Prostate gland (tissue), 2 donors: ENCODE measurements at regions not wholly inside any gene's neighbourhood (a gene's known extent, or its start where the extent isn't known, plus 50 kb on each side); places are given as distances from the start of the nearest gene placed in this dataset.

ENCODE experiments used
- DNase-seq: peaks from one replicate; pipeline ENCODE4 v3.0.0-alpha.2; 2019; ENCODE audit warnings: low spot score
- H3K27ac ChIP-seq, 2 donors: fragments of 200-600 bp; sonication (generic); 2 replicates each; pipeline ENCODE4 v1.5.1; 2017 to 2019
- H3K27me3 ChIP-seq: fragments of 200-600 bp; sonication (generic); replicated peaks from 2 replicates; pipeline ENCODE4 v1.5.1; 2019; ENCODE audit not compliant: insufficient read depth
- H3K36me3 ChIP-seq, 2 donors: fragments of 200-600 bp; sonication (generic); 1 replicate in 1 of 2; 2 replicates in 1 of 2; pipeline versions ENCODE4 v1.5.1 to v1.8.1; 2017 to 2019
- H3K4me1 ChIP-seq: fragments of 200-600 bp; sonication (generic); replicated peaks from 2 replicates; pipeline ENCODE4 v1.5.1; 2019
- H3K4me3 ChIP-seq, 2 donors: fragments of 200-600 bp; sonication (generic); 2 replicates each; pipeline ENCODE4 v1.5.1; 2017 to 2019
- H3K9me3 ChIP-seq: fragments of 200-600 bp; sonication (generic); 2 replicates; pipeline ENCODE4 v1.5.1; 2017
- CTCF ChIP-seq, 4 experiments: fragments of 200-600 bp in 2 of 4; fragments of 450-650 bp in 2 of 4; sonication (generic) in 2 of 4; IDR thresholded peaks; 1 replicate in 3 of 4; 2 replicates in 1 of 4; pipeline ENCODE4 v1.5.1; 2016 to 2019; ENCODE audit warnings: antibody characterized with exemption in 4 of 4, mild to moderate bottlenecking in 2 of 4, moderate library complexity in 2 of 4
- POLR2A ChIP-seq: fragments of 450-650 bp; IDR thresholded peaks from one replicate; pipeline ENCODE4 v1.6.1; 2016; ENCODE audit warnings: antibody characterized with exemption, mild to moderate bottlenecking
- POLR2AphosphoS5 ChIP-seq: sonication (generic); formaldehyde crosslinking; IDR thresholded peaks from one replicate; pipeline ENCODE4 v1.6.1; 2017; ENCODE audit warnings: antibody characterized with exemption
- WGBS: methylation state at CpG from one replicate; pipeline ENCODE4 v1.1.5; 2018; 5-methylcytosine and 5-hydroxymethylcytosine counted together
- intact Hi-C: fragments of 100-400 bp; cut with DNase I; formaldehyde crosslinking; loops from one replicate; pipeline ENCODE4 v1.14.2; 2022

GRCh38 chr13:106906426-106906996 lies 338.6 kb upstream of the ARGLU1 start:
- DNase-seq = no peak
- WGBS = 90% methylated on average over 13 of the region's 13 CpGs
- Histone ChIP-seq H3K4me3 (no peak overlapping the region), H3K4me1 (no peaks in the 10 kb centered on the region), H3K27ac (no peak overlapping the region), H3K27me3 (no peaks in the 10 kb centered on the region), H3K36me3 (no peaks in the 10 kb centered on the region), H3K9me3 (no peaks in the 10 kb centered on the region)
- intact Hi-C loops = no loop called here
- TF ChIP-seq POLR2A (no peak), CTCF (IDR thresholded peaks at IDR 0.05) (no peak)

- WGBS = 82% methylated on average over 14 of the region's 14 CpGs
- DNase-seq = no peak
Measured at GRCh38 chr13:106905380-106906162, 337.6 kb upstream of the ARGLU1 start.

GRCh38 chr13:106899442-106899841 lies 331.5 kb upstream of the ARGLU1 start:
- DNase-seq = no peak
- H3K36me3 ChIP-seq = no peaks in the 10 kb centered on the region
- TF ChIP-seq POLR2A (no peak), POLR2AphosphoS5 (no peak), CTCF (IDR thresholded peaks at IDR 0.05) (no peak)
- H3K4me1 ChIP-seq = no peaks in the 10 kb centered on the region
- no peak overlapping the region for H3K27ac ChIP-seq
- no peaks in the 10 kb centered on the region for H3K9me3 ChIP-seq
- no peak overlapping the region for H3K4me3 ChIP-seq
- intact Hi-C loops = no loop called here
- H3K27me3 ChIP-seq = no peaks in the 10 kb centered on the region

More at GRCh38 chr13:106905380-106906162, 337.6 kb upstream of the ARGLU1 start:
- TF ChIP-seq POLR2AphosphoS5 (no peak), CTCF (IDR thresholded peaks at IDR 0.05) (no peak), POLR2A (no peak)
- no peak overlapping the region for H3K4me3 ChIP-seq
- no peaks in the 10 kb centered on the region for H3K36me3 ChIP-seq
- no peak overlapping the region for H3K27ac ChIP-seq
- no peaks in the 10 kb centered on the region for H3K27me3 ChIP-seq
- intact Hi-C loops = no loop called here
- H3K9me3 ChIP-seq = no peaks in the 10 kb centered on the region
- H3K4me1 ChIP-seq = no peaks in the 10 kb centered on the region

GRCh38 chr13:106898231-106898630 lies 330.3 kb upstream of the ARGLU1 start:
- intact Hi-C loops = no loop called here
- no peak for DNase-seq
- Histone ChIP-seq H3K36me3 (no peaks in the 10 kb centered on the region), H3K4me1 (no peaks in the 10 kb centered on the region), H3K9me3 (no peaks in the 10 kb centered on the region), H3K27me3 (no peaks in the 10 kb centered on the region), H3K4me3 (no peak overlapping the region), H3K27ac (no peak overlapping the region)
- TF ChIP-seq POLR2A (no peak), POLR2AphosphoS5 (no peak), CTCF (IDR thresholded peaks at IDR 0.05) (no peak)
- 57% methylated on average over 2 of the region's 2 CpGs for WGBS

- no peak for DNase-seq
- no peaks in the 10 kb centered on the region for H3K4me1 ChIP-seq
- TF ChIP-seq POLR2A (no peak), POLR2AphosphoS5 (no peak), CTCF (IDR thresholded peaks at IDR 0.05) (no peak)
- intact Hi-C loops = no loop called here
- 95% methylated on average over 2 of the region's 2 CpGs for WGBS
- no peaks in the 10 kb centered on the region for H3K36me3 ChIP-seq
- H3K9me3 ChIP-seq = no peaks in the 10 kb centered on the region
- H3K4me3 ChIP-seq = no peak overlapping the region
- no peaks in the 10 kb centered on the region for H3K27me3 ChIP-seq
- H3K27ac ChIP-seq = no peak overlapping the region
Measured at GRCh38 chr13:106888148-106888547, 320.2 kb upstream of the ARGLU1 start.
